Karpas-422 (cell line): ENCODE measurements at regions not wholly inside any gene's neighbourhood (a gene's known extent, or its start where the extent isn't known, plus 50 kb on each side); places are given as distances from the start of the nearest gene placed in this dataset.
"Not testable (repeated sequence)": the region's sequence is repeated elsewhere in the genome, so short reads cannot be mapped to it uniquely, and the experiment has no call there.

Experiments used
- DNase-seq: peaks from one replicate; pipeline ENCODE4 v3.0.0-alpha.2; 2015
- H2AFZ ChIP-seq: fragments of 200-600 bp; sonication (generic); 2 replicates; pipeline ENCODE4 v1.6.1; 2014; ENCODE audit warnings: antibody characterized with exemption, low read length, mixed read lengths
- H3K27ac ChIP-seq: fragments of 200-600 bp; sonication (generic); 2 replicates; pipeline ENCODE4 v1.5.1; 2014; ENCODE audit warnings: mild to moderate bottlenecking, low read length, moderate library complexity
- H3K27me3 ChIP-seq: fragments of 200-600 bp; sonication (generic); 2 replicates; pipeline ENCODE4 v1.6.1; 2014; ENCODE audit warnings: low read length, mixed read lengths
- H3K36me3 ChIP-seq: fragments of 200-600 bp; sonication (generic); 2 replicates; pipeline ENCODE4 v1.6.1; 2014; ENCODE audit warnings: low read length, mixed read lengths; ENCODE audit not compliant: insufficient read depth
- H3K4me1 ChIP-seq: fragments of 200-600 bp; sonication (generic); 2 replicates; pipeline ENCODE4 v1.6.1; 2014; ENCODE audit warnings: mild to moderate bottlenecking, low read length, mixed read lengths
- H3K4me2 ChIP-seq: fragments of 200-600 bp; sonication (generic); 2 replicates; pipeline ENCODE4 v1.6.1; 2014; ENCODE audit warnings: low read length, low read depth, mild to moderate bottlenecking; ENCODE audit not compliant: poor library complexity, severe bottlenecking
- H3K4me3 ChIP-seq: fragments of 200-600 bp; sonication (generic); 2 replicates; pipeline ENCODE4 v1.5.1; 2014; ENCODE audit warnings: mild to moderate bottlenecking, antibody characterized with exemption, low read length, mixed read lengths
- H3K79me2 ChIP-seq: fragments of 200-600 bp; sonication (generic); 2 replicates; pipeline ENCODE4 v1.6.1; 2014; ENCODE audit warnings: mild to moderate bottlenecking, low read length, mixed read lengths
- H3K9ac ChIP-seq: fragments of 200-600 bp; sonication (generic); 2 replicates; pipeline ENCODE4 v1.6.0; 2014; ENCODE audit warnings: low read length
- H3K9me2 ChIP-seq: fragments of 200-600 bp; sonication (generic), shearing (Covaris generic); replicated peaks from 2 replicates; pipeline ENCODE4 v1.6.0; 2014; ENCODE audit warnings: mild to moderate bottlenecking, low read length, moderate library complexity; ENCODE audit not compliant: insufficient read depth
- H3K9me3 ChIP-seq: fragments of 300-700, 200-600 bp; sonication (generic); 2 replicates; pipeline ENCODE4 v1.6.1; 2014; ENCODE audit warnings: low read length, mixed read lengths
- H4K20me1 ChIP-seq: fragments of 200-600 bp; sonication (generic); 2 replicates; pipeline ENCODE4 v1.6.1; 2014; ENCODE audit warnings: mild to moderate bottlenecking, antibody characterized with exemption, low read length, low read depth; ENCODE audit not compliant: insufficient read depth

GRCh38 chr18:55951738-55952137 lies 363.7 kb upstream of the TCF4 start:
- H3K27ac ChIP-seq, H3K36me3 ChIP-seq, H4K20me1 ChIP-seq, H3K4me3 ChIP-seq, H3K27me3 ChIP-seq, H3K4me1 ChIP-seq, H3K9ac ChIP-seq, H3K4me2 ChIP-seq, DNase-seq, H3K79me2 ChIP-seq, H3K9me3 ChIP-seq, H3K9me2 ChIP-seq, H2AFZ ChIP-seq: not testable (repeated sequence)

- Histone ChIP-seq H3K4me2 (no peak overlapping the region), H3K36me3 (no peaks in the 10 kb centered on the region), H3K4me3 (no peak overlapping the region), H3K79me2 (no peaks in the 10 kb centered on the region), H2AFZ (no peak overlapping the region), H3K27me3 (no peaks in the 10 kb centered on the region), H3K9me2 (no peaks in the 10 kb centered on the region), H3K9ac (no peak overlapping the region), H4K20me1 (no peaks in the 10 kb centered on the region), H3K4me1 (no peaks in the 10 kb centered on the region), H3K27ac (no peak overlapping the region), H3K9me3 (no peaks in the 10 kb centered on the region)
- DNase-seq = no peak
These were observed 362.6 kb upstream of the TCF4 start for GRCh38 chr18:55950379-55951166.

GRCh38 chr18:55934821-55935220 lies 346.8 kb upstream of the TCF4 start:
- no peak overlapping the region for H3K9ac ChIP-seq

GRCh38 chr18:55932675-55933074 lies 344.7 kb upstream of the TCF4 start:
- no peak overlapping the region for H3K27ac ChIP-seq
- no peaks in the 10 kb centered on the region for H3K4me1 ChIP-seq
- H3K79me2 ChIP-seq = no peaks in the 10 kb centered on the region
- H3K36me3 ChIP-seq = no peaks in the 10 kb centered on the region
- peaks cover 10% of the 10 kb centered on the region; the same call in 1 of the 2 replicates for H3K9me3 ChIP-seq
- no peaks in the 10 kb centered on the region for H3K27me3 ChIP-seq
- no peak overlapping the region for H3K4me2 ChIP-seq
- H3K4me3 ChIP-seq = no peak overlapping the region
- no peaks in the 10 kb centered on the region for H3K9me2 ChIP-seq
- H3K9ac ChIP-seq = no peak overlapping the region
- DNase-seq = no peak
- no peaks in the 10 kb centered on the region for H4K20me1 ChIP-seq
- H2AFZ ChIP-seq = no peak overlapping the region

More at GRCh38 chr18:55934821-55935220, 346.8 kb upstream of the TCF4 start:
- H2AFZ ChIP-seq = no peak overlapping the region
- H3K9me3 ChIP-seq = peaks cover 10% of the 10 kb centered on the region; the same call in 1 of the 2 replicates
- no peaks in the 10 kb centered on the region for H3K79me2 ChIP-seq
- no peak overlapping the region for H3K4me3 ChIP-seq
- H3K36me3 ChIP-seq = no peaks in the 10 kb centered on the region
- H3K27ac ChIP-seq = no peak overlapping the region
- H3K9me2 ChIP-seq = no peaks in the 10 kb centered on the region
- no peak for DNase-seq
- no peak overlapping the region for H3K4me2 ChIP-seq
- H4K20me1 ChIP-seq = no peaks in the 10 kb centered on the region
- no peaks in the 10 kb centered on the region for H3K27me3 ChIP-seq
- no peaks in the 10 kb centered on the region for H3K4me1 ChIP-seq

- H4K20me1 ChIP-seq = no peaks in the 10 kb centered on the region
- no peak overlapping the region for H3K9ac ChIP-seq
- no peak for DNase-seq
- H3K9me2 ChIP-seq = no peaks in the 10 kb centered on the region
- H2AFZ ChIP-seq = no peak overlapping the region
- H3K9me3 ChIP-seq = no peaks in the 10 kb centered on the region
- H3K27ac ChIP-seq = no peak overlapping the region
- no peaks in the 10 kb centered on the region for H3K27me3 ChIP-seq
- H3K36me3 ChIP-seq = no peaks in the 10 kb centered on the region
- no peaks in the 10 kb centered on the region for H3K4me1 ChIP-seq
- H3K4me3 ChIP-seq = no peak overlapping the region
- no peak overlapping the region for H3K4me2 ChIP-seq
- no peaks in the 10 kb centered on the region for H3K79me2 ChIP-seq
These were observed 339.8 kb upstream of the TCF4 start for GRCh38 chr18:55927831-55928230.

- Histone ChIP-seq H3K4me2 (no peak overlapping the region), H3K9ac (no peak overlapping the region), H3K27me3 (no peaks in the 10 kb centered on the region), H4K20me1 (no peaks in the 10 kb centered on the region), H3K9me2 (no peaks in the 10 kb centered on the region), H3K27ac (no peak overlapping the region), H3K4me3 (no peak overlapping the region), H3K9me3 (no peaks in the 10 kb centered on the region), H3K79me2 (no peaks in the 10 kb centered on the region), H3K4me1 (no peaks in the 10 kb centered on the region), H3K36me3 (no peaks in the 10 kb centered on the region), H2AFZ (no peak overlapping the region)
- no peak for DNase-seq
These were observed 337.8 kb upstream of the TCF4 start for GRCh38 chr18:55925772-55926171.

- Histone ChIP-seq H3K4me1 (no peaks in the 10 kb centered on the region), H3K79me2 (no peaks in the 10 kb centered on the region), H2AFZ (no peak overlapping the region), H3K36me3 (no peaks in the 10 kb centered on the region), H4K20me1 (no peaks in the 10 kb centered on the region), H3K4me3 (no peak overlapping the region), H3K9me3 (no peaks in the 10 kb centered on the region), H3K9ac (no peak overlapping the region), H3K4me2 (no peak overlapping the region), H3K27me3 (no peaks in the 10 kb centered on the region), H3K27ac (no peak overlapping the region), H3K9me2 (no peaks in the 10 kb centered on the region)
- no peak for DNase-seq
These were observed 332.1 kb upstream of the TCF4 start for GRCh38 chr18:55920063-55920462.

GRCh38 chr18:55918444-55918843 lies 330.5 kb upstream of the TCF4 start:
- H3K36me3 ChIP-seq = no peaks in the 10 kb centered on the region
- H3K4me3 ChIP-seq = no peak overlapping the region
- H3K4me2 ChIP-seq = no peak overlapping the region
- H4K20me1 ChIP-seq = no peaks in the 10 kb centered on the region
- DNase-seq = no peak
- no peak overlapping the region for H2AFZ ChIP-seq
- no peaks in the 10 kb centered on the region for H3K9me3 ChIP-seq
- H3K9ac ChIP-seq = no peak overlapping the region
- H3K79me2 ChIP-seq = no peaks in the 10 kb centered on the region
- no peaks in the 10 kb centered on the region for H3K27me3 ChIP-seq
- no peaks in the 10 kb centered on the region for H3K9me2 ChIP-seq
- no peaks in the 10 kb centered on the region for H3K4me1 ChIP-seq
- H3K27ac ChIP-seq = no peak overlapping the region
